NCI-H2227 (cell line): ENCODE measurements at regions not wholly inside any gene's neighbourhood (a gene's known extent, or its start where the extent isn't known, plus 50 kb on each side); places are given as distances from the start of the nearest gene placed in this dataset.
"Not testable (repeated sequence)": the region's sequence is repeated elsewhere in the genome, so short reads cannot be mapped to it uniquely, and the experiment has no call there.

Experiments
- DNase-seq: peaks from one replicate; lab custom pipeline; 2025; ENCODE audit not compliant: unreplicated experiment; lab: John Stamatoyannopoulos, UW

DNA sequence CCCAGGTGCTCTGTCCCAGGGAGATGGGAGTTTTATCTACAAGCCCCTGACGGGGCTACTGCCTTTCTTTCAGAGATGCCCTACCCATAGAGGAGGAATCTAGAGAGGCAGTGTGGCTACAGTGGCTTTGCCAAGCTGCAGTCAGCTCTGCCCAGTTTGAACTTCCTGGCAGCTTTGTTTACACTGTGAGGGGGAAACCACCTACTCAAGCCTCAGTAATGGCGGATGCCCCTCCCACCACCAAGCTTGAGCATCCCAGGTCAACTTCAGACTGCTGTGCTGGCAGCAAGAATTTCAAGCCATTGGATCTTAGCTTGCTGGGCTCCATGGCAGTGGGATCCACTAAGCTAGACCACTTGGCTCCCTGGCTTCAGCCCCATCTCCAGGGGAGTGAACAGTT, 53.1 kb upstream of the TMEM252 start:
- DNase-seq = not testable (repeated sequence)

DNA sequence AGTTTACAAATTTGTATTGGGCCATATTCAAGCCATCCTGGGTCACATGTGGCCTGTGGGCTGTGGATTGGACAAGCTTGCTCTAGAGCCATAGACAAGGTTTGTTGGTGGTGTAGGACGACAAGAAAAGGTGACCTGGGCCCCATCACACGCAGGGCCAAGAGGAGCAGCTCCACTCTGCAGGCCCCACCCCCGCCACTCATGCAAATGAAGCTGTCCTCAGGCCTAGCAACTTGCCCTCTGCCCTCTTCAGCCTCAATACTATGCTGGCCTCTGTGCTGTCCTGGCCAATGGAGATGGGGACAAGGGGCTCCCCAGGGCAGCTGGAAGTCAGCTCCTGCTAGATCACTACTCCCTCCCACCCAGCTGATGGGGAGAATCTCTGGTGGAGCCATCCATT, 55.2 kb upstream of the TMEM252 start:
- DNase-seq = no peak

DNA sequence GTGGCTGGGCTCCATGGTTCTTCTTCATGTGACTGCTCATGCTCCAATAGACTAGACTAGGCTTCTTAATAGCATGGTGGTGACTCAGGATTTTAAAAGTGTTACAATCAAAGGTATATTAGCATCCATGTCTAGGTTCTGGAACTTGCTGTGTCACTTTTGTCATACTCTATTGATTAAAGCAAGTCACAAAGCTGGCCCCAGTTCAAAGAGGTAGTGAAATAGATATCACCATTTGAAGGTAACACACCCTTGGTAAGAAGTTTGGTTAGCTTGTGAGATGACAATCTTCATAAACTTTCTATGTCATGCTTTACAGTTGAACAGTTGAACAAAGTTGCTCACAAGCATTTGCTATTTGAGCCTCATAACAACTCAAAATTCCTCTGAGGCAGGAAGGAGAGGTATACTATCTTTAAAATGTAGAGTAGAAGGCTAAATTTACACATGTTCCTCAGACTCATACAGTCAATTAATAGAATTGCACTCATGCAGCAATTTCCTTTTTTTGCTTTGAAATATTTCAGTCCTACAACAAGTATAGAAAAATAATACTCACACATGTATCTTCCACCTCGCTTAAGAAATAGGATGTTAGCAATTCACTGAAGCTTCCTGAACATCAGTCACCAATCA, 56.8 kb upstream of the TMEM252 start:
- no peak for DNase-seq

DNA sequence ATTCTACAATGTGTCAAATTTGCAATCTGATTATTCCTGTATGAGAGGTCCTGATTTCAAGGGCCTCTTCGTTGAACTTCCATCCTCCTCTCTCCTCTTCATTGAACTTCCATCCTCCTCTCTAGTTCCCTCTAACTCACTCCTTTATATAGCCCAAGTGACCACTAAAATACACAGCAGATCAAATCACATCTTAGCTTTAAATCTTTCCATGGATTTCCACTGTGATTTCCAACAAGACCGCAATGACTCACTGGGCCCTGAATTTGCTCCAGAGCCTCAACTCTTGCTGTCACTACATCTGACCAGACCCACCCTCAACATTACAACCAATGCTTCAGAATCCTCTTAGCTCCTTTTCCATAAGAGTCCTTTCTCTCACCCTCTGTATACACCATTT, 59.1 kb upstream of the TMEM252 start:
- DNase-seq = no peak

DNA sequence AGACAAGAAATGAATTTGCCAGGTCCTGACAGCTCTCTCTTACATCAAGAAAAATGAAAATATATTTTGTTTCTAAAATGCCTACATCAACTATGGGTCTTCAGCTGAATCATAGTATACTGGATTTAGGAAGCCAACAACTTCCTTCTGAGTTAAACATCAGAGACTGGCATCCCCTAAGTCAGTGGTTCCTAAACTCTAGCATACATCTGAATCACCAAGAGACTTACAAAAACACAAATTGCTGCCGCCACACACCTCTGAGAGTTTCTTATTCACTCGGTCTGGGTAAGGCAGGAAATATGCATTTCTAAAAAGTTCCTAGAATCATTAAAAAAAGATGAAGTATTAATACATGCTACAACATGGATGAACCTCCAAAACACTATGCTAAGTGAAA, 60.4 kb upstream of the TMEM252 start:
- DNase-seq = no peak

DNA sequence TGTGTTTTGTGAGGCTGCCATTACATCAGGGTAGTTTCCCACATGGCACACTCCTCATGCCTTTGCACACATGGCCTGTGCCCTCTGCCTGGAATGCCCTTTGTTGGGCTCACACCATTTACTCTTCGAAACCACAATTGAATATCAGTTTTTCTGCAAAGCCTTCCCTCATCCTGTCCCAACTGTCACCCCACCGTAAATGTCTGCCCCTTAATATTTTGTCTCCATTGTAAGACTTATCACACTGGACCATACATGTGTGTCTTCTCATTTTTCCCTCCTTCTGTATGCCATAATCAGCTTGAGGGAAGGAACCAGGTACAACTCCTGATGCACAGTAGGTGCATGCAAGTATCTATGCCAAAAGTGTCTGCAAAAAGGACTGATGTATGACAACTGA, 62.7 kb upstream of the TMEM252 start:
- DNase-seq = no peak

DNA sequence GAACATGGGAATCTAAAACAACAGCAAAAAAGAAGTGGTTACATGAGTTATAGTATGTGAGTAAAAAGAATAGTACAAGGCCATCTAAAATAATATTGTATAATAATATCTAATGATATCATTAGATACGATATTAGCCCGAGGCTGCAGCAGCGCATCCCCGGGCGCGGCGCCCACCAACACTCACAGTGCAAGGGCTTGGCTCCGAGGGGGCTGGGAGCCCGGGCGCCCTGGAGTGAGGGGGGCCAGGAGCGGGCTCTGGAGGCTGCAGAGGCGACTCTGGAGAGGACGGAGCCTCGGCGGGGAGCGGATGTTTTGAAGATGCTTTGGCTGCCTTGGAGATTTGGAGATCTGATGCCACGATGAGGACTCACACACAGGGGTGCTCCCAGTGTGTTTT, 68.1 kb upstream of the TMEM252 start:
- no peak for DNase-seq

DNA sequence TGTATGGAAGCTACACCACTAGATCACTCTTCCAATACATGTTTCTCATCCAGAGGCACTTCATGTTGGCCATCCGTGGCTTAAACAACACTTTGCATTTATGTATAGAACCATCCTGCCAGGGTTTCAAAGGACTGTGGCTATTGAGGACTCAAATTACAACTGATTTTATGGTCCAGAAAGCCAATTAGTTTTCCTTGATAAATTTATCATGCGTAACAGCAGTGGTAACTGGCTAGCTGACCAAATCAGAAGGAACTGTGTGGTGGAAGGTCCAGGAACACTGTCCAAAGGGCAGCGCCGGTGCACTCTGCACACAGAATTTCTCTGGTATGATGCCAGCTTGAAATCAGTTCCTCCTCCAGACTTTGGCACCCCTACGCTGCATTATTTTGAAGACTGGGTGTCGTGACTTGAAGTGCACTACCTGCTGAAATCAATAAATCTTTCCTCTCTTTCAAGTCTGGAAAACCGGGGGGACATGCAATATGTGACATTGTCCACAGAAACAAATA, 69.3 kb upstream of the TMEM252 start:
- no peak for DNase-seq

DNA sequence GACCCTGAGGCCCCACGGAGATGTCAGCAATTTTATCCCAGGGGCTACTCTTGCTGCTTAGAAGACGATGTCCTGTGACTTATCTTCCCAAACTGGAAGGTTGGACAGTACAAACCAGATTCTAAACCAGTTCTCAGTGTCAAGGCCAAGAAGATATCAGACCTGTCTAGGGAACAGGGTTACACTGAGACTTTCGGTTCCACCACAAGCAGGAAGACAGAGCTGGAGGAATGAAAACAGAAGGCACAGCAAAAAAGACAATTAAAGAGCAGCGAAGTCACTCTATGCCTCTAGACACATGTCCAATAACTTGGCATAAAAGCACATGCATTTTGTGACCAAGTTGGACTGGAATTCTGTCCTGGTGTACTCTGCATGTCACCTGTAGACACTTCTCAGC, 73.4 kb upstream of the TMEM252 start:
- no peak for DNase-seq

DNA sequence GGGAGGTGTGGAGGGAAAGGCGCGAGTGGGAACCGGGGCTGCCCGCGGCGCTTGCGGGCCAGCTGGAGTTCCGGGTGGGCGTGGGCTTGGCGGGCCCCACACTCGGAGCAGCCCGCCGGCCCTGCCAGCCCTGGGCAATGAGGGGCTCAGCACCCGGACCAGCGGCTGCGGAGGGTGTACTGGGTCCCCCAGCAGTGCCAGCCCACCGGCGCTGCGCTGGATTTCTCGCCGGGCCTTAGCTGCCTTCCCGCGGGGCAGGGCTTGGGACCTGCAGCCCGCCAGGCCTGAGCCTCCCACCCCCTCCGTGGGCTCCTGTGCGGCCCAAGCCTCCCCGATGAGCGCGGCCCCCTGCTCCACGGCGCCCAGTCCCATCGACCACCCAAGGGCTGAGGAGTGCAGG, 76.3 kb upstream of the TMEM252 start:
- not testable (repeated sequence) for DNase-seq

DNA sequence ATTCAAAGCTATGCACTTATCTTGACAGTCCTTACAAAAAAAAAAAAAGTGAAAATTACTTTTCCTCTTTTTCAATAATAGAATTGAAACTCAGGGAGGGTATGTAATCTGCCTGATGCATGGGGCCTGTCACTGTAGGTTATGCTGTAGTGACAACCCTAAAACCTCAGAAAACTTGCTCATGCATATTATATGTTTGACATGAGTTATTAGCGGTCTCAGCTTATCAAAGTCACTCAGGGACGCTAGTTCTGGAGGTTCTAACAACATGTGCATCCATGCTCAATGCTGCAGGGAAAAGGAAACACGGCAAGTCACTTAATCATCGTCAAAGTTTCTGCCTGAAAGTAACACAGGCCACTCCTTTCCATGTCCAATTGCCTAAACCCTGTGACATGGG, 78.4 kb upstream of the TMEM252 start:
- no peak for DNase-seq

DNA sequence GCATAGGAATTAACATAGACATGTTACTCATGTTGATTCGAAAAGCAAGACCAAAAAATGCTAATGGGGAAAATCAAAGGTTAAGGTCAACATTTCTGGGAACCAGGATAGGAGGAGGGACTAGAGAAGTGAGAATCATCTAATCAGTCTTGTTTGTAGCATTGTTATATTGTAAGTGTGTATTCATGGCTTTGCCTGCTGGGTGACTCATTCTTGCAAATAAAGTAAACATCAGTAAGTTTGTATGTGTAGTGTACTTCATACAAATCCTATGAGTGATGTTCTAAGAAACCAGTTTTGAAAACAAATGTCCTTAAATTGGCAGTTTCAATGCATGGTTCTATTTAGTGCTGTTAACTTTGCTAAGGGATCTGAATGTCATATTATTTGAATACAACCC, 79.0 kb upstream of the TMEM252 start:
- DNase-seq = no peak

DNA sequence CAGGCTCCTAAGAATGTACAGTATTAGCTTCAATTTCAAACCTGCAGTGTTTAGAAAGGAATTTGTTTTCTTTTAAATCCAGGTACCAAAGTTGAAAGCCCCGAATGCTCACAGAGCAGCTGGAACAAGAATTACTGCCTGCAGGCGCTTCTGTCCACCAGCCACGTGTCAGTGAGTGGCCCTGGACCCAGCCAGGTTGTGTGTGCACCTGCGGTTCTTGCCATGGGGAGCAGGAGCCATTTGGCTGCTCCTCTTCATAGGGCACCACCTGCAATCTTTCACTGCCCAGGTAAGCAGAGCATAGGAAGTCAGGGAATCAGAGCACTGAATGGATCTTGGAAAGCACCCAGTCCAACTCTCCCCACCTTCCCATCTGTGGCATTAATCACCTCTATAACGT, 79.5 kb upstream of the PIP5K1B start:
- DNase-seq = no peak

DNA sequence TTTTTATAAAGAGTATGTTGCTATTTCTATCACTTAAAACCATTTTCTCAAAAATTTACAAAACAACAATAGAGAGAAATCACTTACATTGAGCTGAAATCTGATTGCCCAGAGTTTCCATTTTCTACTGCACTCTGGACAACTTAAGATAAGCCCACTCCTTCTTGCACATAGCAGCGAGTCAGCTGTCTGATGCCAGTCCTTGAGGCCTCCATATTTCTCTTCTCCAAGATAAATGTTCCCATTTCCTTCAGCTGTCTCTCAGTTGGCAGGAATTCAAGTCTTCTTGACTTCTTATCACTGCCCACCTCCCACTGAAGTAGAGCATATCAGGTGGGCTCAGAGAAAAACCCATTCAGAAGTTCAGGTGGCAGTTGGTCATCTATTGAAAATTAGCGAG, 78.5 kb upstream of the PIP5K1B start:
- no peak for DNase-seq

DNA sequence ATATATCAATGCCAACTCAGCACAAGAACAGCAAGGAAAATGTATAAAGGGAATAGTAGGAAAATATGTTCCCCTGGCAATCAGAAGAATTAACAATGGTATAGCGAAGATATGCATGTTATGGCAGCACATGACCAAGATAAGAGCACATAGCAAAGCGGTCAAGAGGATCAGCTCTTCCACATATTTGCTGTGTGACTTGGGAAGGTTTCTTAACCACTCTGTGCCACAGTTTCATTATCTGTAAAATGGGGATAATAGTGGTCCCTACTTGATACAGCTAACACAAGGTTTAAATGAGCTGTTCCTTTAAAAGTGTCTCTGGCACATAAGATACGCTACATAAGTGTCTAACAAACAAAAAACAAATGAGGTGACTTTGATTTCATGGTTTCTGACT, 77.9 kb upstream of the PIP5K1B start:
- no peak for DNase-seq

DNA sequence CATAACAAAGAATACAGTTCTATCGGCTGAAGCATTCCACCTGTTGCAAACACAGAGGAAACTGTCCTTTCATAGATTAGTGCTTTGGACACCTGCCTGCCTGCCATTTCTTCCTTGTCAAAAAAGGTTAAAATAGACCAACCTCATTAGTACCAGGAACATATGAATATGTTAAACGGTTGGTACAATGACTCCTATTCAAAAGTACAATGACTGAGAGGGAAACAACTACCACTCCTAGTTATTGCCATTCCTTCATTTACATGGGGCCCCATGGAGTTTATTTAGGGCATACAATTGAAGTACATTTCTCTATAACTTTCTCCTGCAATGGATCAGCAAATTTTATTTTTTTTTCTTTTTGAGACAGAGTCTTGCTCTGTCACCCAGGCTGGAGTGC, 77.4 kb upstream of the PIP5K1B start:
- no peak for DNase-seq

DNA sequence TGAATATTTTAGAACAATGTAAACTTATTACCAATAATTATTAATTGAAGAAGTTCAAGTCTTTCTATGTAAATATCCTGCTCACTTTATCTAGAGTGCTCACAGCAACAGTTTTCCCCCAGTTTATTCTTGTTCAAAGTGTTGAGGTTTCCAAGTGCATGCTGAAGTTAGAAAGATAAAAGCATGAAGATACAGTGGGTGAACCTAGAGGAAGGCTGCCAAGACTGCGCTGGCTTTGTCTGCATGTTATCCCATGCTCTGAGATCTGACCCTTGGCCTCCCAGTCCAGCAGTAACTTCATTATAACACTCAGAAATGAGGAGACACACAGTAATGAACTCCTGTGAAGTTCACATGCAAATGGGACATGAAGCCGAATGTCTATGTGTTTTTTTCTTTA, 76.0 kb upstream of the PIP5K1B start:
- DNase-seq = no peak

DNA sequence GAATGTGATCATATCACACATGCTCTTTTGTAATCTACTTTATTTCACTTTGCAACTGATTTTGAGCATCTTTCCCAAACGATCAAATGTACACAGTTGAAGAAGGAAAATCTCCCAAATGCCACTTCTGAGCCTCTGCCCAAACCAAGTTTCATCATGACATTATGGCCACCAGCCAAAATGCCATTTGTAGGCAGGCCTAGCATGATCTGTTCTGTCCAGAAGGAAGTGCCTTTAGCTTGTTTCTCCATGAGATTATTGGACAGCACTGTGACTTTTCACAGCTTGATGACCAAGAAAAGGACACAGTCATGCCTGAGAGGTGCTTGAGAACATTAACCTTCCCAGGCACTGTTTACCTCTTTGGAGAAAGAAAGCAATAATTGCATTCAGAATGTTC, 73.2 kb upstream of the PIP5K1B start:
- DNase-seq = no peak

DNA sequence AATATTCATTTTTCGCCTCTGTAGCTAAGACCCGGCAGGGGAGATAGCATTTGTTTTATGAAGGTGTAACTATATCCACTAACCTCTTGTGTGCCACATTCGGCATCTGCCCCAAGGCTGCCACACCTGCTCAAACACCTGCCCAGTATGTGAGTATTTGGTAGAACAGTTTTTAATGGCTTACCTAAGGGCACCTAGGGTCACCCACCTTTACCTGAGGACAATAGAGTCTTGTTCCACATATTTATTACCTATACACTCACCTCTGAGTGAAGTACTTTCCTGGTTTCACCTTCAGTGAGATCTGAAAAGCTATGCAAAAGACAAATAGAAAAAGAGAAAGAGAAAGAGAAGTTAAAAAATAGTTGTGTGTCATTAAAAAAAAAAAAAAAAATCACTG, 68.0 kb upstream of the PIP5K1B start:
- no peak for DNase-seq

DNA sequence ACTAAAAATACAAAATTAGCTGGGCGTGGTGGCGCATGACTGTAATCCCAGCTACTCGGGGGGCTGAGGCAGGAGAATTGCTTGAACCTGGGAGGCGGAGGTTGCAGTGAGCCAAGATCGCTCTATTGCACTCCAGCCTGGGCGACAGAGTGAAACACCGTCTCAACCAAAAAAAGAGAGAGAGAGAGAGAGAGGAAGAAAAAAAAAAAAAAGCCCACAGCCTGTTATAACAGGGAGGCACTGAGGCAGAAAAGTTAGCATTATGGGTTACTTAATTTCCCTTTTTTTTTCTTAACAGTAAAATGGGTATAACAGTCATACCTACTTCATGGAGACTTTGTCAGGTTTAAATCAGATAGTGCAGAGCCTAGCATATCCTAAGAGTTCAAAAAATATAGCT, 65.8 kb upstream of the PIP5K1B start:
- not testable (repeated sequence) for DNase-seq

DNA sequence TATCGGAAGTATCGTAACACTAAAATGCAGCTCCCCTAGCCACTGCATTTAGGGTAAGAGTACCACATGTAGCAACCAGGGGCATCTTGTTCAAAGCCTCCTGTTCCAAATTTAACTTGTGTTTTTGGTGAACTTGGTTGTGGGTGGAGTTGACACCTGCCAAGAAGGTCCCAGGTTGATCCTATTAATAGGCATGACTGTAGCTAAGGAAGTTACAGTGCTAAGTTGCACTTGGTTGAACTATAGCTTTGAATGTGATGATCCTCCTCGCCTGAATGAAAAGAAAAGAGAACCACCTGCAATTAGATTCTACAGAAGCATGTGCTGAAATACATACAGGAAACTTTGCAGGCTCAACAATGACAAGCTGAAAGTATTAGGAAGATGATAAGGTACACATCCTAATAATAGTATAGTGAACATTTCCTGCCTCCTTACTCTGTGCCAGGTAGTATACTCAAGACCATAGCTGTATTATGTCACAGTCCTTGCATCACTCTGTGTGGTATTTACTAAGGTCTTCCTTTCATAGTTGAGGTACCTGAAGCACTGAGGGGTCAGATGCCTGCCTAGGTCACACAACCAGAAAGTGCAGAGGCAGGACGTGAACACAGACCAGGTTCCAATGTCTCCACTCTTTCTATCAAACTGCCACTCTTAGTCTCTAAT, 64.5 kb upstream of the PIP5K1B start:
- DNase-seq = no peak

DNA sequence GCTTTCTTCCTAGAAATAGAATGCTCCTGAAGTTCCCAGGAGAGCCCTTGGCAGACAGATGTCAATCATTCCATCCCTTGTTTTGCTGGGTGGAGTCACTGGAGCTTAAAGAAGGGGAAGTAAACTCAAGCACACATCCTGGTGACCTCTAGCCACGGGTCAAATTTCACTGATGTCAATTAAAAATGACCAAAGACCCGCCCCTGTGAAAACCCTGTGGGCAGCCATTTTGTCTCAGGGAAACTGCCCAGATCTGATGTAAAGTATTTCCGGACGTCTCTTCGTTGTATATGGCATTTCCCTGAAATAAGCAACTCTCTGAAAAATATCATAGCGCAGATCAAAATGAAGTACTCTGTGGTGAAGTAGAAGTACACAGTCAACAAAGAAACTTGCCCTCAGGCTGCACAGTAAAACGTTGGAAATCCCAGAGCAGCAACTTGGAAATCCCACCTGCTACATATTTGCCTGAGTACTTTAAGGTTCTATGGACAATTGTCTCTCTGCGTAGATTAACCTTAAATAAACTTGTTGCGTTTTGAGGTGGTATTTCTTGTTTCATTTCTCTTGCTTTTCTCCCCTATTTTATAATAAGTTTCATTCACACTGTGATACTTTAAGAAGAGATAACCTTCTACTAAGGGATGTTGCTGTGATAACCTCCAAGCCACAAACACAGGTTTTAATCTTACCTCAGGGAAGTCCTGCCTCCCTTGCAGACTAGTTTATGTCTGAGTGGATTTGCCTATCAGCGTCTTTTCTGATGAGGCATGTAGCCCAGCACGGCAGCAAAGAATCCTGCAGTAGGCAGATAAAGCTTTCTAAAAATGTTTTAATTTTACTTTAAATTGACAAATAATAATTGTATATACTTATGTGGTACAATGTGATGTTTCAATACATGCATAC, 60.9 kb upstream of the PIP5K1B start:
- no peak for DNase-seq
